H7 (cell line): ENCODE measurements at regions not wholly inside any gene's neighbourhood (a gene's known extent, or its start where the extent isn't known, plus 50 kb on each side); places are given as distances from the start of the nearest gene placed in this dataset.
A peak's percentile ranks its signal among the peaks of the same experiment; 100 is the strongest.

Experiments used
- DNase-seq: peaks from one replicate; pipeline ENCODE4 v3.0.0; 2012
- H3K27me3 ChIP-seq: 2 replicates; pipeline ENCODE4 v1.6.0; 2011; ENCODE audit warnings: mild to moderate bottlenecking, low read length; ENCODE audit not compliant: control insufficient read depth, insufficient read depth
- H3K36me3 ChIP-seq: replicated peaks from 2 replicates; pipeline ENCODE4 v1.5.1; 2011; ENCODE audit warnings: low read length; ENCODE audit not compliant: control insufficient read depth, insufficient read depth
- H3K4me3 ChIP-seq: 2 replicates; pipeline ENCODE4 v1.5.1; 2011; ENCODE audit warnings: low read depth, mild to moderate bottlenecking, control low read depth, low read length, moderate library complexity; ENCODE audit not compliant: insufficient read depth

DNA sequence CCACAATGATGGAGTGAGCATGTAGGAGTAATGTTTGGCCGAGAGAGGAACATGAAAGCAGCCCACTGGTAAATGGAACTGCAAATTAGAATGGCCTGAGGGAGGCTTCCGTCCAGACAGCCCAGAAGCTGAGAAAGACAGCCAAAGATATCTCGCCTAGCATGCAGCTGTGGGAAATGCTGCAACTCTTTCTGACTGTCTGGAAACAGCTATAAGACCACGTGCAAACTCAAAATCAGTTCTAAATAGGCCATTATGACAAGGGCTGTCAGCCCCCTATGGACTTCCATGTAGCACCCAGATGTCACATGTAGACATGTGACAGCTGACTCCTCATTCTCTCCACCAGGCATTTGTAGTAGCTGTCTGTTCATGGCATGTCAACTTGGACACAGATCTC is 62.9 kb upstream of the ATP1A1 start:
- H3K4me3 ChIP-seq, result no peak overlapping the region
- no peaks in the 10 kb centered on the region for H3K27me3 ChIP-seq
- DNase-seq, result no peak
- no peaks in the 10 kb centered on the region for H3K36me3 ChIP-seq

DNA sequence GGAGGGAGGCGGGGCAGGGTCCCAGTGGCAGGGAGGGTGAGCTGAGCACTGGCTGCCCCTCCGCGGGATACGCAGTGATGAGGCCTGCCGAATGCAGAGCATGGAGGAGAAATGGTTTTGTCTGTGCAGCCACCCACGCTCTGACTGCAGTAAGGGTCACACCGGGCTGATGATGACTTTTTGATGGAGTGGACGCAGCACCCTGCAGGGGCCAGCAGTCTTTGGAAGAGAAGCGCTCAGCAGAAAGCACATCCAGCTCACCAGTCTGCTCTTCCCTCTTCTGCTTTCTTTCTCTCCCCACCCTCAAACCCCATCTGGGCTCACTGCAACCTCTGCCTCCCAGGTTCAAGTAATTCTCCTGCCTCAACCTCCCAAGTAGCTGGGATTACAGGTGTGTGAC is 61.9 kb upstream of the ATP1A1 start:
- no peak overlapping the region for H3K4me3 ChIP-seq
- peak; percentile 18 for DNase-seq
- H3K36me3 ChIP-seq, result no peaks in the 10 kb centered on the region
- H3K27me3 ChIP-seq, result no peaks in the 10 kb centered on the region

GRCh38 chr1:116311756-116312680 is 61.0 kb upstream of the ATP1A1 start:
- H3K36me3 ChIP-seq, result no peaks in the 10 kb centered on the region
- DNase-seq, result peak; percentile 13
- H3K4me3 ChIP-seq, result no peak overlapping the region
- H3K27me3 ChIP-seq, result no peaks in the 10 kb centered on the region

DNA sequence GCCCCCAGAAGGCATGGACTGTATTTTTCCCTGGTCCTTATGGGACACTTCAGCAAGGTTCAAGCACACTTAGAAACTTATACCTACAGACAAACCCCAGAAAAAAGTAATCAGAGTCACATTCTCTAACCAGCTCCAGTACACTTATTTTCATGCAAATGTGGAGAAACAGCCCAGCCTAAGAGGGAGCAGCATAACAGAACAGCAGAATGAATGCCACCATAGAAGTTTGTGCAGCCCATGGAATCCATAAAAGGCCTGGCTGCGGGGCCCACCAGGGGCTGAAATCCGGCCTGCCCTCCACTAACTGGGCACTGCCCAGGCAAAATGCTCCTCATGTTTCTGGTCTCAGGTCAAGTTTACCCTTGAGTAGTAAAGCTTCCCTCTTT is 60.4 kb upstream of the ATP1A1 start:
- Histone ChIP-seq H3K4me3 (no peak overlapping the region), H3K27me3 (no peaks in the 10 kb centered on the region), H3K36me3 (no peaks in the 10 kb centered on the region)
- peak; percentile 13 for DNase-seq

GRCh38 chr1:116313776-116314175 is 59.3 kb upstream of the ATP1A1 start:
- no peaks in the 10 kb centered on the region for H3K27me3 ChIP-seq
- no peak for DNase-seq
- H3K36me3 ChIP-seq, result no peaks in the 10 kb centered on the region
- H3K4me3 ChIP-seq, result no peak overlapping the region

- H3K4me3 ChIP-seq, result no peak overlapping the region
- no peak for DNase-seq
- H3K27me3 ChIP-seq, result no peaks in the 10 kb centered on the region
- H3K36me3 ChIP-seq, result no peaks in the 10 kb centered on the region
Measured at GRCh38 chr1:116314305-116314919, 58.6 kb upstream of the ATP1A1 start.

DNA sequence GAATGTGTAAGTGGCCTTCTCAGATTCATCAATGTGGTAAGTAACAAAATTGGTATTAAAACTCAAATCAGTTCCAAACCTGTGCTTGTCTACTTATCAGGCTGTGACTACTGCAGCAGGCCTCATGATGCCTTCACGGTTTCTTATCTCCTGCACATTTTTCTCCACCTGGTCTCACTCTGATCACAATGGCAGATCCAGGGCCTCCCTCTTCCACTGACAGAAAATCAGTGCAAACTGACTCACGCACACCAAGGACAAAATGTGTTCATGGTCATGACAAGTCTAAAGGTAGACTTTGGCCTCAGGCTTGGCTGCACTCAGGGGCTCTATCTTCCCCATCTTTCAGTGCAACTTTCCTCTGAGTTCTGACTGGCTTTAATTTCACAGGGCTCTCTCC is 56.7 kb upstream of the ATP1A1 start:
- H3K36me3 ChIP-seq, result no peaks in the 10 kb centered on the region
- no peak overlapping the region for H3K4me3 ChIP-seq
- H3K27me3 ChIP-seq, result no peaks in the 10 kb centered on the region
- DNase-seq, result no peak

- Histone ChIP-seq H3K4me3 (no peak overlapping the region), H3K36me3 (no peaks in the 10 kb centered on the region), H3K27me3 (no peaks in the 10 kb centered on the region)
- no peak for DNase-seq
Measured at GRCh38 chr1:116318897-116319296, 54.1 kb upstream of the ATP1A1 start.

GRCh38 chr1:116320874-116321273 is 52.2 kb upstream of the ATP1A1 start:
- no peak for DNase-seq
- Histone ChIP-seq H3K36me3 (no peaks in the 10 kb centered on the region), H3K4me3 (no peak overlapping the region), H3K27me3 (no peaks in the 10 kb centered on the region)

DNA sequence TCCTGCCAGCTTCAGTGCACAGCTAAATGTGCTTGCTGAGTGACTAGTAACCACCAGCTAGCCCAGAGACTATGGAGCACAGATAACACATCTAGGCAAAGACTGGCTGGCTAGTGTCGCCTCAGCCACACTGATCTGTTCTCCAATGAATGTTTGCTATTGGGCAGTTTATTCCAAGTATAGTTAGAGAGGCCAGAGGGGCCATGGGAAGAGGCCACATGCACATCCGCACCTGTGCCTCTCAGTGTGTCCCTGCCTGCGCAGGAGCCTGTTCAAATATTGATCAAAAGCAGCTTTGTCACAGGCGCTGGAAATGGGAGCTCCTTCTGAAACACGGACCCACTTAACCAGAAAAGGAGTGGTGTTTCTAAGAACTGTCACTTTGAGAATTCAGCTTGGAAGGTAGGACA is 51.3 kb upstream of the ATP1A1 start:
- no peaks in the 10 kb centered on the region for H3K36me3 ChIP-seq
- DNase-seq, result no peak
- no peaks in the 10 kb centered on the region for H3K27me3 ChIP-seq
- H3K4me3 ChIP-seq, result no peak overlapping the region

DNA sequence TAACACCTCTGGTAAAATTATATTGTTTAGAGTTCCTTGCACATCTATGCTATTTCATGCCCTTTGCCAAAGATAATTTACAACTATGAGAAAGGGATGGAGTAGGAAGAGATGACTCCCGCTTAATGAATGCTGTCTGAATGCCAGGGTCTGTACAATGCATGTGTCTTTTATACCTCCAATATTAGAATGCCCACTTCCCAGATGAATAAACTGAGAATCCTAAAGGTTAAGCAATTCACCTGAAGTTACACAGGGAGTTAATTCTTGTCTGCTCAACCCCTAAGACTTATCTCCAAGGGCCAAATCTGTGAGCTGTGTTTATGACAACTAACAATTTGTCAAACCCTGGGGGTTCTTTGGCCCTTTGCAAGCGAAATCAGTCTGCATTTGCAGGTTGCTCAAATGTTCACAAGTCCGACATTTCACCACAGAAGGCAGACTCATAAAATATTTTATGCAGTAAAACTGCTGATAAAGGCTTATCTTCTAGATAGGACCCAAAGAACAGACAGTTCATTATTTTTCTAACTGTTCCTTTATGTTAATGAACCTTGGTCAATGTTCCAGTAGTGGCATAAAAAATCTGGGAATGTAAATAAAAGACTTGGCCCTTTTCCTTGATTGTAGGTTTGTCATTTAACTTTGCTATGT is 50.2 kb upstream of the ATP1A1 start:
- no peak for DNase-seq
- Histone ChIP-seq H3K27me3 (no peaks in the 10 kb centered on the region), H3K36me3 (no peaks in the 10 kb centered on the region), H3K4me3 (no peak overlapping the region)
